Right lobe of liver (tissue), 6 donors: ENCODE measurements at regions not wholly inside any gene's neighbourhood (a gene's known extent, or its start where the extent isn't known, plus 50 kb on each side); places are given as distances from the start of the nearest gene placed in this dataset.
A peak's percentile ranks its signal among the peaks of the same experiment; 100 is the strongest.

Source experiments
- ATAC-seq, 4 donors: fragments of 200-7000 bp; cut with Tn5 transposase; one replicate each; pipeline ENCODE4 v1.9.1; 2020; ENCODE audit warnings: mild to moderate bottlenecking in 4 of 4, moderate library complexity in 4 of 4
- DNase-seq, 3 donors: peaks; one replicate each; pipeline ENCODE4 v3.0.0-alpha.2; 2020
- H3K27ac ChIP-seq, 3 donors: fragments of 200-600 bp; one replicate each; pipeline ENCODE4 v1.8.0; 2022
- H3K27me3 ChIP-seq, 2 donors: fragments of 200-600 bp; one replicate each; pipeline ENCODE4 v1.8.0; 2022
- H3K36me3 ChIP-seq, 4 donors: fragments of 200-600 bp; sonication (generic) in 1 of 4; one replicate each; pipeline versions ENCODE4 v1.5.1 to v1.8.0; 2017 to 2022; ENCODE audit warnings: control low read depth in 1 of 4
- H3K4me1 ChIP-seq, 4 donors: fragments of 200-600 bp; sonication (generic) in 1 of 4; one replicate each; pipeline versions ENCODE4 v1.5.1 to v1.8.0; 2017 to 2022; ENCODE audit warnings: control low read depth in 1 of 4
- H3K4me3 ChIP-seq, 3 donors: fragments of 200-600 bp; one replicate each; pipeline ENCODE4 v1.8.0; 2022
- H3K9me3 ChIP-seq, 4 donors: fragments of 200-600 bp; sonication (generic) in 1 of 4; one replicate each; pipeline versions ENCODE4 v1.5.1 to v1.8.0; 2017 to 2022; ENCODE audit warnings: control low read depth in 1 of 4
- CTCF ChIP-seq, 4 donors: fragments of 200-600 bp in 3 of 4; fragments of 450-650 bp in 1 of 4; IDR thresholded peaks; one replicate each; pipeline versions ENCODE4 v1.5.1 to v1.8.0; 2016 to 2022; ENCODE audit warnings: antibody characterized with exemption in 4 of 4, mild to moderate bottlenecking in 2 of 4
- POLR2A ChIP-seq: fragments of 450-650 bp; IDR thresholded peaks from one replicate; pipeline ENCODE4 v1.6.1; 2017; ENCODE audit warnings: antibody characterized with exemption, mild to moderate bottlenecking
- WGBS: methylation state at CpG from one replicate; pipeline ENCODE4 v1.1.6; 2018; ENCODE audit warnings: low coverage, low lambda C conversion rate; ENCODE audit not compliant: insufficient coverage; ENCODE audit errors: missing lambda C conversion rate; 5-methylcytosine and 5-hydroxymethylcytosine counted together
- intact Hi-C, 2 donors: fragments of 100-400 bp; cut with DNase I; formaldehyde crosslinking; loops; one replicate each; pipeline versions ENCODE4 v1.11.2 to v1.14.1; 2022
- donor health status: DM: no; HTN: yes; CAD: no.
- donor health status: DM: no; HTN: no; CAD: no.
- donor health status: DM: no; HTN: no; CAD: no.
- donor health status: DM: no; HTN: yes; CAD: no.
- donor health status: DM: no; HTN: yes; CAD: no.

GRCh38 chr2:16869711-16870110 is 204.1 kb upstream of the CYRIA start:
- no peak overlapping the region for H3K27ac ChIP-seq
- DNase-seq, result no peak
- TF ChIP-seq CTCF (IDR thresholded peaks at IDR 0.05), result no peak
- TF ChIP-seq POLR2A, result no peak
- H3K4me3 ChIP-seq, result no peak overlapping the region
- H3K27me3 ChIP-seq, result no peaks in the 10 kb centered on the region
- H3K36me3 ChIP-seq, result no peaks in the 10 kb centered on the region
- WGBS, result 100% methylated on average over 3 of the region's 4 CpGs
- ATAC-seq, result no peak
- H3K9me3 ChIP-seq, result no peaks in the 10 kb centered on the region
- intact Hi-C loops, result no loop called here
- no peaks in the 10 kb centered on the region for H3K4me1 ChIP-seq

GRCh38 chr2:16862471-16862870 is 196.8 kb upstream of the CYRIA start:
- no peaks in the 10 kb centered on the region for H3K4me1 ChIP-seq
- H3K4me3 ChIP-seq, result no peak overlapping the region
- no peaks in the 10 kb centered on the region for H3K27me3 ChIP-seq
- intact Hi-C loops, result no loop called here
- DNase-seq, result no peak
- no peak overlapping the region for H3K27ac ChIP-seq
- WGBS, result 66% methylated on average over 6 of the region's 6 CpGs
- ATAC-seq, result no peak
- no peaks in the 10 kb centered on the region for H3K36me3 ChIP-seq
- TF ChIP-seq POLR2A (no peak), CTCF (IDR thresholded peaks at IDR 0.05) (no peak)
- no peaks in the 10 kb centered on the region for H3K9me3 ChIP-seq

GRCh38 chr2:16861530-16861929 is 195.9 kb upstream of the CYRIA start:
- peak in 1 of 4 donors; percentile 34 for ATAC-seq
- H3K27me3 ChIP-seq, result no peaks in the 10 kb centered on the region
- WGBS, result 32% methylated on average over 2 of the region's 2 CpGs

GRCh38 chr2:16861111-16861510 is 195.5 kb upstream of the CYRIA start:
- Histone ChIP-seq H3K9me3 (no peaks in the 10 kb centered on the region), H3K4me3 (no peak overlapping the region), H3K4me1 (no peaks in the 10 kb centered on the region), H3K27ac (no peak overlapping the region), H3K36me3 (no peaks in the 10 kb centered on the region), H3K27me3 (no peaks in the 10 kb centered on the region)
- no peak for ATAC-seq
- TF ChIP-seq POLR2A (no peak), CTCF (IDR thresholded peaks at IDR 0.05) (no peak)
- WGBS, result 17% methylated on average over 1 of the region's 1 CpG
- intact Hi-C loops, result no loop called here
- no peak for DNase-seq

More at GRCh38 chr2:16861530-16861929, 195.9 kb upstream of the CYRIA start:
- H3K27ac ChIP-seq, result no peak overlapping the region
- intact Hi-C loops, result no loop called here
- no peaks in the 10 kb centered on the region for H3K9me3 ChIP-seq
- no peaks in the 10 kb centered on the region for H3K4me1 ChIP-seq
- no peaks in the 10 kb centered on the region for H3K36me3 ChIP-seq
- no peak overlapping the region for H3K4me3 ChIP-seq
- no peak for DNase-seq
- TF ChIP-seq POLR2A (no peak), CTCF (IDR thresholded peaks at IDR 0.05) (no peak)

GRCh38 chr2:16860627-16861026 is 195.0 kb upstream of the CYRIA start:
- no peaks in the 10 kb centered on the region for H3K36me3 ChIP-seq
- H3K4me1 ChIP-seq, result no peaks in the 10 kb centered on the region
- no peak overlapping the region for H3K27ac ChIP-seq
- no peaks in the 10 kb centered on the region for H3K27me3 ChIP-seq
- WGBS, result 64% methylated on average over 1 of the region's 1 CpG
- intact Hi-C loops, result no loop called here
- no peak for TF ChIP-seq CTCF (IDR thresholded peaks at IDR 0.05)
- no peak for TF ChIP-seq POLR2A
- no peak overlapping the region for H3K4me3 ChIP-seq
- no peaks in the 10 kb centered on the region for H3K9me3 ChIP-seq
- ATAC-seq (no peak), DNase-seq (no peak)
